RPMI8226 (cell line): ENCODE measurements at regions not wholly inside any gene's neighbourhood (a gene's known extent, or its start where the extent isn't known, plus 50 kb on each side); places are given as distances from the start of the nearest gene placed in this dataset.

ENCODE experiments used
- DNase-seq: peaks from one replicate; pipeline ENCODE4 v3.0.0-alpha.2; 2015

- no peak for DNase-seq
These were observed 58.4 kb upstream of the ZC3H12C start for GRCh38 chr11:110034806-110035205.

- DNase-seq: no peak
These were observed 57.8 kb upstream of the ZC3H12C start for GRCh38 chr11:110035357-110035756.

GRCh38 chr11:110038201-110038600, 55.0 kb upstream of the ZC3H12C start:
- no peak for DNase-seq
